Esophagus squamous epithelium (tissue), 4 donors: ENCODE measurements at regions not wholly inside any gene's neighbourhood (a gene's known extent, or its start where the extent isn't known, plus 50 kb on each side); places are given as distances from the start of the nearest gene placed in this dataset.

Source experiments
- POLR2A ChIP-seq, 4 donors: fragments of 450-650 bp; IDR thresholded peaks; one replicate each; pipeline ENCODE4 v1.6.1; 2017; ENCODE audit warnings: antibody characterized with exemption in 4 of 4, mild to moderate bottlenecking in 4 of 4, moderate library complexity in 3 of 4
- TF ChIP-seq, protein P1 (sequence below), 6 experiments: fragments of 450-650 bp in 4 of 6; fragments of 200-600 bp in 2 of 6; sonication (generic) in 2 of 6; IDR thresholded peaks; one replicate each; pipeline ENCODE4 v1.5.1; 2016 to 2019; ENCODE audit warnings: antibody characterized with exemption in 6 of 6, mild to moderate bottlenecking in 4 of 6, moderate library complexity in 4 of 6

- TF ChIP-seq POLR2A (IDR thresholded peaks at IDR 0.05), result no peak
- TF ChIP-seq, protein P1, sequence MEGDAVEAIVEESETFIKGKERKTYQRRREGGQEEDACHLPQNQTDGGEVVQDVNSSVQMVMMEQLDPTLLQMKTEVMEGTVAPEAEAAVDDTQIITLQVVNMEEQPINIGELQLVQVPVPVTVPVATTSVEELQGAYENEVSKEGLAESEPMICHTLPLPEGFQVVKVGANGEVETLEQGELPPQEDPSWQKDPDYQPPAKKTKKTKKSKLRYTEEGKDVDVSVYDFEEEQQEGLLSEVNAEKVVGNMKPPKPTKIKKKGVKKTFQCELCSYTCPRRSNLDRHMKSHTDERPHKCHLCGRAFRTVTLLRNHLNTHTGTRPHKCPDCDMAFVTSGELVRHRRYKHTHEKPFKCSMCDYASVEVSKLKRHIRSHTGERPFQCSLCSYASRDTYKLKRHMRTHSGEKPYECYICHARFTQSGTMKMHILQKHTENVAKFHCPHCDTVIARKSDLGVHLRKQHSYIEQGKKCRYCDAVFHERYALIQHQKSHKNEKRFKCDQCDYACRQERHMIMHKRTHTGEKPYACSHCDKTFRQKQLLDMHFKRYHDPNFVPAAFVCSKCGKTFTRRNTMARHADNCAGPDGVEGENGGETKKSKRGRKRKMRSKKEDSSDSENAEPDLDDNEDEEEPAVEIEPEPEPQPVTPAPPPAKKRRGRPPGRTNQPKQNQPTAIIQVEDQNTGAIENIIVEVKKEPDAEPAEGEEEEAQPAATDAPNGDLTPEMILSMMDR (IDR thresholded peaks at IDR 0.05), result no peak
These were observed 168.6 kb downstream of the SEMA6D start for GRCh38 chr15:47885920-47886319.
